HG03442 (cell line): ENCODE measurements at regions not wholly inside any gene's neighbourhood (a gene's known extent, or its start where the extent isn't known, plus 50 kb on each side); places are given as distances from the start of the nearest gene placed in this dataset.
"Not testable (repeated sequence)": the region's sequence is repeated elsewhere in the genome, so short reads cannot be mapped to it uniquely, and the experiment has no call there.

Source experiments
- ATAC-seq: cut with Tn5 transposase; IDR thresholded peaks from one replicate; pipeline ENCODE4 v1.9.1; 2021; ENCODE audit warnings: mild to moderate bottlenecking, moderate library complexity; ENCODE audit not compliant: unreplicated experiment

DNA sequence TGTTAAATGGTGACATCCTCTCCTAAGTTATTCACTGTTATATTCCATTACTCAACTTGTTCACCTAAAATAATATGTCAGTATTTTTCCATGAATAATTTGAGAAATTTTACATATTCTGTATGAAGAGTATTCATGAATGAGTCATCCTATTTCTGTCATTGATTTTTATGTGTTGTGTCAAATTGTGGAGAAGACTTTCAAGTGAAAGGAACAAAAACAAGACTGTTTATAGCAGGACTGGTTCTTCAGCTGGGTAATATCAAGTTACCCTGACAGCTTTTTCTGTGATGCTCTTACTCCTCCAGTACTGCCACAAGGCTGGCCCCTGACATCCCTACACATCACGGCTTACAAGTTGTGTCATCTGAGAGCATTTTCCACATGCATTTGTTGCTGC, 847.7 kb downstream of the NCAM2 start:
- no peak for ATAC-seq

DNA sequence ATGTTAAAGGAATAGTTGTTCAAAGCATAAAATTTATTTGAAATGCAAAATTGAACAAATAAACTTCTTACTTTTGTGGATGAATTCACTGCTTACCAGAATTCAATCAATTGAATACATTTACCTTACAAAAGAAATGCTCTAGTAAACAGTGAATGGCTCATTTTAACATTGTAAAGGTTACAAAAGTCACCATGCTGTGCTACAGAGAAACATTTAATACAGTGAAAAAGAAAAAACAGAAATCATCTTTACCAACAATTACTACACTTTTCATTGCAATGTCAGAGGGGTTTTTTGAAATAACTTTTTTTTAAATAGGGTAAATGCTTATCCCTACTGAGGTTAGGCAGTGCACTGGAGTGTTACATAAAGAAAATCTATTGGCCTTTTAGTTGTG, 853.0 kb downstream of the NCAM2 start:
- ATAC-seq, result no peak

DNA sequence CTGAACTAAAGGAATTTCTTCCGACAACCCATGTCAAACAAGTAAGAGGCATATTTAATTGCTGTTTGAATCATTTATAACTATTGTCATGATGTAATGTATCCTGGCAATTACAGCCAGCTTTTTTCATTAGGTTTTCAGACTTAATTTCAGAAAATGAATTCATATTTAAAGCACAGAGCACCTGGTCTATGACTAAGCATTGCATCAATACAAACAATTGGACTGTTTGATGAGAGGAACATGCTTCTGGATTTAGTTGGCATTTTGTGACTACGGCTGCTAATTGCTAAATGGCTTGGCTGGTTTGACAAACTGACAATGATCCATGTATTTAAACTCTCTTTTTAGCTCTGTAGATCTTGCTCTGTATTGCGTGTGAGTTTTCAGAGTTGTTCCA, 853.4 kb downstream of the NCAM2 start:
- ATAC-seq, result no peak

DNA sequence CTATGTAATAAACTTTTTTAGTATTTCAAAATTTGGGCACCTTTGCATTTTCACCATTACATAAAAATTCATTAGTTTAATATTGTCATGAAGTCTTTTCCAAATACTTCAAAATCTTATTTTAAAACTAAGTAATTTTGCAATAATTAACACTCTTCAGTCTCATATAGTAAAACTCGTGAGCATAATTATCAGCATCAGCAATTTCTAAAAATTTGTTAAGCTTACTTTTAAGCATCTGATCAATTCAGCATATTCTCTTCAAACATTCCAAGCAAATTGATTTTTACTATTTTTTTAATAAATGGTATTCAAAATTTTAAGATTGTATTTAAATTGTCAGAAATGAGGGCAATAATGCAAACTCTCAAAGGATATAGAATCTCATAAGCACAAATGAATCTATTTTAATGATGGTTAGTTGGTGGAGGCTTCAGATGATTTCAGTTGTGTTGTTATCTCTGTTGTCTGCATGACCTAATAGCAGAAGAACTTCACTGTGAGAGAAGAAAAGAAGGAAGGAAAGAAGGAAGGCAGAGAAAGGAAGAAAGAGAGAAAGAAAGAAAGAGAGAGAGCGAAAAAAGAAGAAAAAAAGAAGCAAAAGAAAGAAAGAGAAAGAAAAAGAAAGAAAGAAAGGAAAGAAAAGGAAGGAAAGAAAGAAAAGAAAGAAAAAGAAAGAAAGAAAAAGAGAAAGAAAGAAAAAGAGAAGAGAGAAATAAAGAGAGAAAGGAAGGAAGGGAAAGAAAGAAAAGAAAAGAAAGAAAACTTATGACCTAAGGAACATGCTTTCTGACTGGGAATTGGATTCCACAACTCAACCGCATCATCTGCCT, 860.5 kb downstream of the NCAM2 start:
- no peak for ATAC-seq

DNA sequence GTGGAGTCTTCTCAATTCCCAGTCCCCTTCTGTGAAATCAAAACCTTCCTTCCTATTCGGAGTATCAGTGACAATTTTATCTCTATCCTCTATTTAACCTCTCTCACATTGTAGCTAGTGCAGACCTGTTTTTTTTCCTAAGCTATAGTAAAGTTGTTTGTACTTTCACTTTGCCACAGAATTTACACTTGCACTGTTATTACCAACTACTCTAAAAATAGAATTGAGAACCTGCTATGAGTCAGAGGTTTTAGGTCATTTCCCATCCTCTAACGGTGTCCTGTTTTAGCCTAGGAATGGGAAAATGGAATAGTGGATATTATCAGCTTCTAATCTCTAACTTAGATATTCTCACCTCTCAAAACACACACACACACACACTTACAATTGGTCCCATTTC, 862.7 kb downstream of the NCAM2 start:
- no peak for ATAC-seq

DNA sequence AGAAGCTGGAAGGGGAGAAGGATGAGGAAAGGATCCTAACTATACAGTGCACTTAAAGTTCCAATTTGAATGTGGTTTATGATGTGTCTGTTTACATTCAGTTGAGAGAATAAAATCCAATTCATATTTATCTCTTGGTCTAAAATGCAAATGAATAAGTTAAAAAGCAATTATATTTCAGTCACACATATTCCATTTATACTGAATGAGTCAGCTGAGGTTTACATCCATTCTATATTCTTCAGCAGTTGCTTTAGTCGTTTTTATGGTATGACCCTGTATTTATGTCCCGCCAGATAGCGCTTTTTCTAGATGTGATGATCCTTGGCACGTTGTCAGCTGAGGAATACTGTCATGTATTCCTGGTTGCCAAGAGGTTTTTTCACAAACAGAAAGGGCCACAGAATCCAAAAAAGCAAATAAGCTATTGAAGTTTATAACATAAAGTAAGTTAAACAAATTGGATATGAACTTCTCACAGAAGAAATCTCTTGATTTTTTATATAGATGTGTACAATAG, 866.2 kb downstream of the NCAM2 start:
- no peak for ATAC-seq

DNA sequence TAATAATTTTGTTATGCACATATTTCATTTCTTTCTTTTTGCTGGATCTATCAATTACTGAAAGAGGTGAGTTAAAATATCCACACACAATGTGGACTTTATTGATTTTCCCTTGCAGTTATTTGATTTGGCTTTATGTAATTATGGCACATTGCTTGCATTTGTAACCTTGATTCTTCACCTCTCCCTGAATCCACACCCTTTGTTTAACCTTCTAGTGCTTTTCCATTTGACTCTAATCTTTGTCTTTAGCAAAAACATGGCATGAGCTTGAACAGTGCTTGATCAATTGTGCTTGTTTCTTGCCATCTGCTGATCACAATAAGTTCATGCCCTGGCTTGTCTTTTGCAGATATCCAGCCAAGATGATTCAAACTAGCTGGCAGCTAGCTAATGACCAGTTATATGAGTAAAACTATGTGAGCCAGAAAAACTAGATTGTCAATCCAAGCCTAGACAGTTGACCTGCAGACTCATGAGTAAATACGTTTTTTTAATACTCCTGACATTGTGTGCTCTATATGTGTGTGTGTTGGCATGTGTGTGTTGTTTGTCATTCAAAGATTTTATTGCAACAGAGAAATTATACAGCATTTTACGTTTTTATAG, 899.2 kb downstream of the NCAM2 start:
- no peak for ATAC-seq

DNA sequence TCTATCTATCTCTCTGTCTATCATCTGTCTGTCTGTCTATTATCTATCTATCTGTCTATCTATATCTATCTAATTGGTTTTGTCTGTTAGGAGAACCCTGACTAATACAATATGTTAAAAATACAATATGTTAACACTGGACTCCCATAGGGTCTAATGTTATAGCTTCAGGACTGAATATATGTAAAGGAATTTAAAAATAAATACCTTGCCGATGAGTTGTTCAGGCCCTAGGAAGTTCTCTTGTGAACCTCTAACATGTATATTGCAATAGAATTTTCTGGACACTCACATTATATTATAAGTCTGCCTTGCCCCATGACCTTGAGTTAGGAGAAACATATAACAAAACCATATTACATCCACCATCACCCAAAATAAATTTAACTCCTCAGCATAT, 900.6 kb downstream of the NCAM2 start:
- no peak for ATAC-seq

DNA sequence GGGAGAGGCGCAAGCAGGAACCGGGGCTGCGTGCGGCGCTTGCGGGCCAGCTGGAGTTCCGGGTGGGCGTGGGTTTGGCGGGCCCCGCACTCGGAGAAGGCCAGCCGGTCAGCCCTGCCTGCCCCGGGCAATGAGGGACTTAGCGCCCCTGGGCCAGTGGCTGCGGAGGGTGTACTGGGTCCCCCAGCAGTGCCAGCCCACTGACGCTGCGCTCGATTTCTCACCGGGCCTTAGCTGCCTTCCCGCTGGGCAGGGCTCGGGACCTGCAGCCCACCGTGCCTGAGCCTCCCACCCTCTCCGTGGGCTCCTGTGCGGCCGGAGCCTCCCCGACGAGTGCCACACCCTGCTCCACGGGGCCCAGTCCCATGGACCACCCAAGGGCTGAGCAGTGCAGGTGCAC, 904.2 kb downstream of the NCAM2 start:
- not testable (repeated sequence) for ATAC-seq

DNA sequence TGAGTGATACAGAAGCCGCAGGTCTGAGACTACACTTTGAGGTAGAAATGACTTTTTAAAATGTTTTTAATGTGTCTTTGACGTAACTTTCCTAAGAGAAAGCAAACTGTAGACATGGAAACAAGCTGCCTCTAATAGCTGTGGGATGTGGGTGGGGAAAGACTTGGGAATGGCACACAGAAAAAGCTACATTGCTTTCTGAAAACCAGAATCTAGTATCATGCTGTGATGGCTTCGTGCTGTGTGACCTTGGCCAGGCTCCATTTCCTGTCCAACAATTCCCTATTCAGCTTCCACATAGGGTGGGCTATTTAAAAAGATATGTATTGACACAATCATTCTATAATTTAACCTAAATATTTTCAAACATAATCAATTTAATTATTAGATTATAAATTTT, 909.1 kb downstream of the NCAM2 start:
- no peak for ATAC-seq

DNA sequence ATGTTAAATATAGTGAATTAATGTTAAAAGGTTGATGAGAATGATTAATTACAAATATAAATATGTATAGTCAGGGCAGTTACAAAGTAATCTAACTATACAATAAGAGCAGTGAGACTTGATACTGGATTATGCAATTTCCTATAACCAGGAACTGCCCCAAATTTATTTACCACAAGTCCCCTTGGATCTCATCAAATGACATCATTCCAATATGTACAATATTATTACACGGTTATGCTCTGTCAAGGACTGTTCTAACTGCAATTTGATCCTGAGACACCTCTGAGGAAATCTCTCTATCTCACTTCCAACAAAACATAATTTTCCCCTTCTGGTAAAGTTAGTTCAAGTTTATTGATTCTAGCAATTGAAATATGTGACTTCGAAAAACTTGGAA, 917.6 kb downstream of the NCAM2 start:
- no peak for ATAC-seq

DNA sequence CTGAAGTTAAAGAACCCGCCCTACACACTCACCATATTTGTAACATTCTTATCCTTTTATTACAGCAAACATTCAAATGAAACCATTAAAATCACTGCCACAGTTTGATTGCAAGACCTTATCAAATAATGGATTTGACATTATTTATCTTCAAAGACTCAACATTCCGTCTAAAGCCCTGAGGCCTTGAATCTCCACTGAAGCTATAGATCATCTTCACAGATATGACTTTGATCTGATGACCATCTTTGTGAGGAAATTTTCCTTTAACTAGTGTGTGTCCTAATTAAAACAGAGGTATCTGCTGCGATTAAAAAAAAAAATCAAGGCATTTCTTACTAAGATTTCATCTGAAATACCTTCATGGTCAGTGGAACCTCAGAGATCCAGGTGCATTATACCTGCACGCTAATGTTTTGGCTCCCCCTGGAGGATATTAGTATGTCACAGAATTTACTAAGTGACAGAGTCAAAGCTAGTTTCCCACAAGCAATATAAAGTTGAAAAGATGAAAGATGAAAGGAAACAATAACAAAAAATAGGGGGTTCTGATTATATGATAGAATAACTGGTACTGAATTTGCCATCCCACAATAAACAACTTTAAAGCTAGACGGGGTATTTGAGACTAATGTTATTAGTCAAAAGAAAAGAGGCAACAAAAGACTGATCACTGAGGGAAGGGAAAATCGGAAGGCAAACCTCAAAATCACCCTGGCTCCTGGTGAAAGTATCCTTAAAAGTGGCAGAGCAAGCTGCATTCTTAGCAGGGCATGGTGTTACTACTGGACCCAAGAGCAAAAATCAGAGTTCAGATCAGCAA, 923.4 kb downstream of the NCAM2 start:
- no peak for ATAC-seq

DNA sequence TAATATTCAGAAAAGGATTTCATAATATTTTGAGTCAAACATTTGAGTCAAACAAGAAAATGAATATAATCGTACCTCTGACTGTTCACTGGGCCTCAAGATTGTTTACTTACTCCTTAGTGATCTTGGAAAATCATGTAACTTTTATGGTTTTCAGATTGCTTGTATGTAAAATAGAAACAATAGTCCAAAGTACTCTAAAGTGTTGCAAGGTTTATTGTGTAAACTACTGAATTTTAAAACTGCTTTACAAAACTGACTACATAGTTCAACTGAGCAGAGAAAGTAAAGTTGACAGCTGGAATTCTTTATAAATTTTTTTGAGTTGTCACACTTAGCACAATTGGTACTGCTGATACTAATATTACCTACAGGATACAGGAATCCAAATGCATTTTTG, 931.0 kb downstream of the NCAM2 start:
- no peak for ATAC-seq

DNA sequence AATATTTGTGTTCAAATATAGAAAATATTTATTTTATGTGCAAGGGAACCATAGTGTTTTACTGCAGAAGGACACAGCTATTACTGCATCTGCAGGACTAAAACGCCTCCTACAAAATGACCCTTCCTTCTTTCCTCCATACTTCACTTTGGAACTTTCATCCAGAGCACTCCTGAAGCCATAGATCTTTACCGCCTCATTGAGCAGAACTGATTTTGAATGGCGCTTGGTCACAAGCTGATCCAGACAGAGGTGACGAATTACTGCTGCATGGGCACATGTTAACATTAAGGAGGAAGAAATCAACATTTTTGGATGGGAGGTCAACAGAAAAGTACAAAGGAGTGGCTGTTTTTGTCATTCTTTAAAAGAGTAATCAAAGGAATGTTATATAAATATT, 931.6 kb downstream of the NCAM2 start:
- ATAC-seq, result no peak

DNA sequence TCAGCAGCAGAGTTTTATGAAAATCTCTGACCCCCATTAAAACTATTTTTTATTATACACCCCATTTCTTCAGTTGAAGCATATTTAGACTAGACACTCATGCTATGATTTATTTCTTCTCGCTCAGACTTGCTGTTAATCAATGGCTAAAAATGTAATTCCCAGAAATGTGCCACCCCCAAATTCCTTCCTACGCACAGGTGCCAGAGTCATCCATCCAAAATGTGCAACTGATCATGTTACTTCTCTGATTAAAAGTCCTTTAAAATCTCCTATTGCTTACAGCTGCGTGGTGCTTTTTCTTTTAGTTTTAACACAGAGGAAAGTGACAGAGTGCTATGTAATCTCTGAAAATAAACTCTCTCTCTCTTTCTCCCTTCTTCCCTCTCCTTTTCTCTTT, 954.4 kb downstream of the NCAM2 start:
- ATAC-seq, result no peak

DNA sequence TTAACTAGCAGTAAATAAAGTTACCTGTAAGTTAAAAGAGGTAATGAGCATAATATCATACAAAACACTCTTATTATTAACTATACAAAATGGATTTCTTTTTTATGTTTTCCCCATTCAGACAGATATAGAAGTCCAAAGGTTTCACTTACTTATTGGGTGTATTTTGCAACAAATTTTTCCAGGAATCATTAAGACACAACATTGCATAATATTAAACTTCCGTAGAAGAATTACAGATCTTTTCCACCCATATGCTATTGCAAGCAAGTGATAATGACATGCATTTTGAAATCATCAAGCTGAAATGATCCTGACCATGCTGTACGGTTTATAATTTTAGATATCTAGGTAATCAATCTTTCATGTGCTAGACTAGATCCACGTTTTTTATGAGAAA, 957.0 kb downstream of the NCAM2 start:
- ATAC-seq, result no peak

DNA sequence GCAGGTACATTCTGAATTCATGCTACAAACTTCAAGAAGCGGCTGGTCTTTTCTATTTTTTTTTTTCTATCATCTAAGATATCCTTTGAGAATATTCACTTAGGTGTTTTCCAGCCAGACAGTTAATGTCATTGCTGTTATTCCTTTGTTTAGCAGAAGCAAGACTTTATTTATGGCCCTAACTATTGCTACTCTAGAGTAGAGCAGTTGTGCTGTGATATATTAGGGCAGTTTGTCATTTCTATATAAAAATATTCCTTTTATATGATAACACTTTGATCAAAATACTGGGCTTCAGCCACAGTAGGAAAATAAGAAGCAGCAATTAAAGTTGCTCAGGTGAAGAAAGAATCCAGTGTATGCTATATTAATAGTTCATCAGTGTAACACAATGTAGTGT, 959.3 kb downstream of the NCAM2 start:
- ATAC-seq, result no peak

DNA sequence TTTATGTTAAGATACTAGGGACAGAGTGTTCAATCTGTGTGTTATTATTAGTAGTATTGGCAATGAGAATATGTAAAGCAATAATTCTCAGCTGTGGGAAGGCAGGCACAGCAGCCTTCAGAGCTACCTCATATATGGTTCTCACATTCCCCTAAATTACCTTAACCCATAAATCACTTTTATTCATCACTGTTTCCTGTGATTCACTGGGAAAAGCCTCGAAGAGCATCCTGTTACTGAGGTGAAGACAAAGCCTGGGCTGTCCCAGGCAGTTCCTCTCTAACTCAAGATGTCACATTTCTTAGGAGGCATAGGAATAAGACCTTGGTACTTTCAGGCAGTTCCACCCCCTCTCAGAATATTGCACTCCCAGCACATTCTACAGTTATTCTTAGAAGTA, 965.7 kb downstream of the NCAM2 start:
- no peak for ATAC-seq

DNA sequence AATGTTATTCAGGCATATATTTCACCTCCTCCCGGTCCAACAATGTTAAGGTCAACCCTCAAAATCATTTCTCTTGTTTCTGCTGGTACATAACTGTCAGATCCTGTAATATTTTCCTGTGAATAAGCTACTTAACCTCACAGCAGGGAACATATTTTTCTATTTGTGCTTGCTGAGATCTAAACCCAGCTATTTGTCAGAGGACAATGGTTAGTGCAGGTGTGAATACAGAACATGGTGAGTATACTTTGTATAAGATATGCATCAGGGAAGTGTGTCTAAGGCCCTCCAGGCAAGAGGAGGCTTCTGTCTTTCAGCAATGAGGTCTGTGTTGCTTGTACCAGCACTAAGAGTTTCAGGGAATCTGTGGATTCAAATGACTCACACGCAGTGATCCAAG, 970.6 kb downstream of the NCAM2 start:
- no peak for ATAC-seq

DNA sequence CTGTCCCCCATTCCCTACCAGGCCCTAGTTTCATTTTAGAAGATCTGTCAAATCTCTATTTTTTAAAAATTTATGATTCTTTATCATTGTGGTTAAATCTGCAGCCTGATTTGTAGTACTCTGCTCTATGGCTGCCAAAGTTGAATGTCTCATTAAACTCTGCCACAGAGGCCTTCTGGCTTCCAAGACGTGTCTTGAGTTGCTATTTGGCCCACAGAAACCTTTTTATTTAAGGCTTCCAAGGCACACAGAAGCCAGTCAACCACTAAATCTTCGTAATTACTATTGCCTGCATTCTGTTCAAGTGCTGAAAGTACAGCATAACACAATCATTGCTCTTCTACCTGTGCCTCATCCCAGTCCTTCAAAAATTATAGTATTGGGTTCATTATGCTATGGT, 971.0 kb downstream of the NCAM2 start:
- no peak for ATAC-seq

DNA sequence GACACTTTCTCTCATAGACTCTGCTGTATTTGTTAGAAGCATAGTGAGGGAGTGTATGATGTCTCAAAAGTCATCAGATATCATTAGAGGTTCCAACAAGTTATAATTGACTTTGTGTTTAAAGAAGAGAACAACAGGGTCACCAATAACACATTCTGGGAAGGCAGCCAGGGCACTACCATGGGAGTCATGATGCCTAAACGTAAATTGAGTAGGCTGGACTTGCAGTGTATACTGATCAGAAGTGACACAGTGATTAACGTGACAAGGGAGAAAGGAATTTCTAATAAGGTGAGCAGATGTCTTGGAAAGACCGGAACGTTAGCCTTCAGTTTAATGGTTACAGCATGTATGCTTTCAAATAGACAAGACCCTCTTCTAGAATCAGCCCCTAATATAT, 973.2 kb downstream of the NCAM2 start:
- ATAC-seq, result no peak

DNA sequence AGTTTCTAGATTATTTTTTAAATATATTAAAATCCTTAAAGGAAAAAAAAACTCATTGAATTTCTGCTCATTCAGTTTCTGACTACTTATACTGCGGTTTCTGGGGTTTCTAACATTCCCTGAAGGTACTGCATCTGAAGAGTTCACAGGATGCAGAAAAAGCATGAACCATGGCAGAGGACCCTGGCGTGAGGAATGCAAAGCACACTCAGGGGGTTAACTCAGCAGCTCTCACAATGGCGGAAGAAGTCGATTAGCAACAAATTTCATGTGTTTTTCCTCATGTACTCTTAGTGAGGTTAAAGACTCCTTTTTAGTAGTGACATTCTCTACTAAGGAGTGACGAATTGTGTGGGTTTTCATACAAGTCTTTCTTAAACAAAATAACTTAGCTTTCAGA, 975.6 kb downstream of the NCAM2 start:
- no peak for ATAC-seq
